ENCODE measurements at regions not wholly inside any gene's neighbourhood (a gene's known extent, or its start where the extent isn't known, plus 50 kb on each side); places are given as distances from the start of the nearest gene placed in this dataset.

DNA sequence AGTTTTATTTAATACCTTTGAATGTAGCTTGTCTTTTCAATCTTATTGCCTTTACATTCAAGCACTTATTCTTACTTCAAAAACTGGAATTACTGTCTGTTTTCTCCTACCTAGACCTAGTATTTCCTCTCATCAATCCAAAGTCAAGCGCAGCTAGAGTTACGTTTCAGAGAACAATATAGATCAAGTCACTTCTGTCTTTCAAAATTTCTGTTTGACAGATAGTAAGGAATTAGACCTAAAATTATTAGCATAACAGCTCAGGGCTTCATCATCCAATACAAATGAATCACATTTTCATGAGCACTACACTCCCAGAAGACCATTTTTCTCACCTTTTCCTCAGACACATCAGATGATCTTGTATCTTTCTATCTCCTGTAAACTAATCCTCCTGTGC, 170.6 kb downstream of the CCDC59 start:
- H3K27me3 Mint-ChIP-seq (ENCODE audit: unreplicated experiment), result no peaks in the 10 kb centered on the region
- H3K36me3 Mint-ChIP-seq (ENCODE audit: unreplicated experiment), result no peaks in the 10 kb centered on the region
- no peaks in the 10 kb centered on the region for H3K9me3 Mint-ChIP-seq (ENCODE audit: unreplicated experiment)
- TF ChIP-seq, protein P1, sequence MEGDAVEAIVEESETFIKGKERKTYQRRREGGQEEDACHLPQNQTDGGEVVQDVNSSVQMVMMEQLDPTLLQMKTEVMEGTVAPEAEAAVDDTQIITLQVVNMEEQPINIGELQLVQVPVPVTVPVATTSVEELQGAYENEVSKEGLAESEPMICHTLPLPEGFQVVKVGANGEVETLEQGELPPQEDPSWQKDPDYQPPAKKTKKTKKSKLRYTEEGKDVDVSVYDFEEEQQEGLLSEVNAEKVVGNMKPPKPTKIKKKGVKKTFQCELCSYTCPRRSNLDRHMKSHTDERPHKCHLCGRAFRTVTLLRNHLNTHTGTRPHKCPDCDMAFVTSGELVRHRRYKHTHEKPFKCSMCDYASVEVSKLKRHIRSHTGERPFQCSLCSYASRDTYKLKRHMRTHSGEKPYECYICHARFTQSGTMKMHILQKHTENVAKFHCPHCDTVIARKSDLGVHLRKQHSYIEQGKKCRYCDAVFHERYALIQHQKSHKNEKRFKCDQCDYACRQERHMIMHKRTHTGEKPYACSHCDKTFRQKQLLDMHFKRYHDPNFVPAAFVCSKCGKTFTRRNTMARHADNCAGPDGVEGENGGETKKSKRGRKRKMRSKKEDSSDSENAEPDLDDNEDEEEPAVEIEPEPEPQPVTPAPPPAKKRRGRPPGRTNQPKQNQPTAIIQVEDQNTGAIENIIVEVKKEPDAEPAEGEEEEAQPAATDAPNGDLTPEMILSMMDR (IDR thresholded peaks at IDR 0.05; ENCODE audit: partially characterized antibody, unreplicated experiment), result no peak
- no peak for DNase-seq
- H3K27ac Mint-ChIP-seq (ENCODE audit: unreplicated experiment), result no peak overlapping the region
- no peak overlapping the region for H3K4me3 Mint-ChIP-seq (ENCODE audit: unreplicated experiment)
- no peaks in the 10 kb centered on the region for H3K4me1 Mint-ChIP-seq (ENCODE audit: low read depth, unreplicated experiment)

GRCh38 chr12:82187011-82187410, 171.2 kb downstream of the CCDC59 start:
- Mint-ChIP-seq H3K27me3 (ENCODE audit: unreplicated experiment) (no peaks in the 10 kb centered on the region), H3K27ac (ENCODE audit: unreplicated experiment) (no peak overlapping the region), H3K9me3 (ENCODE audit: unreplicated experiment) (no peaks in the 10 kb centered on the region), H3K4me3 (ENCODE audit: unreplicated experiment) (no peak overlapping the region), H3K4me1 (ENCODE audit: low read depth, unreplicated experiment) (no peaks in the 10 kb centered on the region), H3K36me3 (ENCODE audit: unreplicated experiment) (no peaks in the 10 kb centered on the region)
- TF ChIP-seq, protein P1 (IDR thresholded peaks at IDR 0.05; ENCODE audit: partially characterized antibody, unreplicated experiment), result no peak
- no peak for DNase-seq

GRCh38 chr12:82186282-82186681, 171.9 kb downstream of the CCDC59 start:
- no peaks in the 10 kb centered on the region for H3K27me3 Mint-ChIP-seq (ENCODE audit: unreplicated experiment)
- DNase-seq, result no peak
- H3K4me3 Mint-ChIP-seq (ENCODE audit: unreplicated experiment), result no peak overlapping the region
- no peaks in the 10 kb centered on the region for H3K9me3 Mint-ChIP-seq (ENCODE audit: unreplicated experiment)
- no peaks in the 10 kb centered on the region for H3K4me1 Mint-ChIP-seq (ENCODE audit: low read depth, unreplicated experiment)
- H3K36me3 Mint-ChIP-seq (ENCODE audit: unreplicated experiment), result no peaks in the 10 kb centered on the region
- no peak overlapping the region for H3K27ac Mint-ChIP-seq (ENCODE audit: unreplicated experiment)
- TF ChIP-seq, protein P1 (IDR thresholded peaks at IDR 0.05; ENCODE audit: partially characterized antibody, unreplicated experiment), result no peak

DNA sequence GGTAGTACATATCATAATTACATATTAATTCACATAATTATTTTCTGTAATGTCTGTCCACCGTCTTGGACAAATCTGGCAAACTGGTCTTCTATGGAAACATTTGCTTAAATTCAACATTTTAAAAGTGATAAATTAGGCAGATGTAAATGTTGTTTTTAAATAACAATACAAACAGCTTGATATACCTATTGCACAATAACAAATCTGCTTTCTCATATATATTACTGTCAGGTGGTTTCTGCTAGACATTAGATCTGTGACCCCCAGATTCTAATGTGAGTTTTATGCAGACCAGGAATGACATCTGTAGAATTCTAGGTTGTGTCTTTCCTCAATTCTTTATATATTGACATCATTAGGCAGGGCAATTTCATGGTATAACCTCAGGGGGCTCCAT, 173.3 kb downstream of the CCDC59 start:
- no peaks in the 10 kb centered on the region for H3K9me3 Mint-ChIP-seq (ENCODE audit: unreplicated experiment)

GRCh38 chr12:82182601-82183190, 175.5 kb downstream of the CCDC59 start:
- H3K27me3 Mint-ChIP-seq (ENCODE audit: unreplicated experiment), result no peaks in the 10 kb centered on the region
- no peak overlapping the region for H3K27ac Mint-ChIP-seq (ENCODE audit: unreplicated experiment)
- H3K4me1 Mint-ChIP-seq (ENCODE audit: low read depth, unreplicated experiment), result no peaks in the 10 kb centered on the region
- H3K36me3 Mint-ChIP-seq (ENCODE audit: unreplicated experiment), result no peaks in the 10 kb centered on the region
- no peak overlapping the region for H3K4me3 Mint-ChIP-seq (ENCODE audit: unreplicated experiment)
- DNase-seq, result no peak
- TF ChIP-seq, protein P1 (IDR thresholded peaks at IDR 0.05; ENCODE audit: partially characterized antibody, unreplicated experiment), result no peak
- no peaks in the 10 kb centered on the region for H3K9me3 Mint-ChIP-seq (ENCODE audit: unreplicated experiment)

More for the DNA sequence above, 173.3 kb downstream of the CCDC59 start:
- Mint-ChIP-seq H3K27me3 (ENCODE audit: unreplicated experiment) (no peaks in the 10 kb centered on the region), H3K27ac (ENCODE audit: unreplicated experiment) (no peak overlapping the region), H3K4me3 (ENCODE audit: unreplicated experiment) (no peak overlapping the region), H3K36me3 (ENCODE audit: unreplicated experiment) (no peaks in the 10 kb centered on the region), H3K4me1 (ENCODE audit: low read depth, unreplicated experiment) (no peaks in the 10 kb centered on the region)
- TF ChIP-seq, protein P1 (IDR thresholded peaks at IDR 0.05; ENCODE audit: partially characterized antibody, unreplicated experiment), result no peak
- no peak for DNase-seq
